Activated CD8-positive, alpha-beta T cell treated with anti-CD3 and anti-CD28 coated beads, Interleukin-2, amount 10 ng/mL, durations not matched to agents 7 days and 5 days (primary cell): ENCODE measurements at regions not wholly inside any gene's neighbourhood (a gene's known extent, or its start where the extent isn't known, plus 50 kb on each side); places are given as distances from the start of the nearest gene placed in this dataset.

Source experiments
- ATAC-seq: fragments of 150-1000 bp; cut with Tn5 transposase; one replicate; pipeline ENCODE4 v1.10.0; 2021; ENCODE audit warnings: moderate library complexity
- CTCF ChIA-PET: fragments of 350-600 bp; sonication (Branson Sonifier 250); formaldehyde crosslinking; loops from one replicate; lab custom pipeline; 2021; ENCODE audit warnings: antibody characterized with exemption; lab: Charles Lee
- POLR2A ChIA-PET: fragments of 350-600 bp; sonication (Branson Sonifier 250); formaldehyde crosslinking; loops from one replicate; lab custom pipeline; 2021; ENCODE audit warnings: antibody characterized with exemption; lab: Charles Lee
- DNase-seq: peaks from one replicate; pipeline ENCODE4 v3.0.0-alpha.2; 2020
- H3K27ac Mint-ChIP-seq: one replicate; pipeline ENCODE4 v1.8.0; 2021; ENCODE audit warnings: mild to moderate bottlenecking, mixed read lengths
- H3K27me3 Mint-ChIP-seq: one replicate; pipeline ENCODE4 v1.8.0; 2021; ENCODE audit warnings: low read depth, mixed read lengths
- H3K36me3 Mint-ChIP-seq: one replicate; pipeline ENCODE4 v1.8.0; 2021; ENCODE audit warnings: low read depth, mixed read lengths
- H3K4me1 Mint-ChIP-seq: one replicate; pipeline ENCODE4 v1.8.0; 2021; ENCODE audit warnings: low read depth, mixed read lengths
- H3K4me3 Mint-ChIP-seq: one replicate; pipeline ENCODE4 v1.8.0; 2021; ENCODE audit warnings: mild to moderate bottlenecking, mixed read lengths
- H3K9me3 Mint-ChIP-seq: one replicate; pipeline ENCODE4 v1.8.0; 2022; ENCODE audit warnings: mixed read lengths; ENCODE audit not compliant: insufficient read depth

DNA sequence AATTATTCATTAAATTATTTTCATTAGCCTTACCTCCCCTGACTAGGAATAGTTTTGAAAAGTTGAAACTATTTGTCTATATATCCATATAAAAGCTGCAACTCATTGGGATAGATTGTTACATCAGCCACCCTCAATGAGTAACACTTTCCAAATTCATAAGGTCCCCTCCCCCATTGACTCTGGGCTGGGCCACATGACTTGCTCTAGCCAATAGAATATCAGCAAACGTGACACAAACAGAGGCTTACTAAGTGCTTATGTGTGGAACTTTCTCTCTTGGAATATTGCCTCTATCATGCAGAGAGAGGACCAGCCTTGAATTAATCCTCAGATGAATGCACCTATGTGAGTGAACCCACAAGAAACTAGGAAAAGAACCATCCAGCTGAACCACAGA lies 213.7 kb downstream of the CCDC59 start:
- Mint-ChIP-seq H3K27me3 (no peaks in the 10 kb centered on the region), H3K27ac (no peak overlapping the region), H3K9me3 (no peaks in the 10 kb centered on the region), H3K4me3 (no peak overlapping the region), H3K36me3 (no peaks in the 10 kb centered on the region), H3K4me1 (no peaks in the 10 kb centered on the region)
- no peak for DNase-seq
- ATAC-seq, result no peak
- CTCF ChIA-PET, result no interaction called here
- POLR2A ChIA-PET, result no interaction called here

DNA sequence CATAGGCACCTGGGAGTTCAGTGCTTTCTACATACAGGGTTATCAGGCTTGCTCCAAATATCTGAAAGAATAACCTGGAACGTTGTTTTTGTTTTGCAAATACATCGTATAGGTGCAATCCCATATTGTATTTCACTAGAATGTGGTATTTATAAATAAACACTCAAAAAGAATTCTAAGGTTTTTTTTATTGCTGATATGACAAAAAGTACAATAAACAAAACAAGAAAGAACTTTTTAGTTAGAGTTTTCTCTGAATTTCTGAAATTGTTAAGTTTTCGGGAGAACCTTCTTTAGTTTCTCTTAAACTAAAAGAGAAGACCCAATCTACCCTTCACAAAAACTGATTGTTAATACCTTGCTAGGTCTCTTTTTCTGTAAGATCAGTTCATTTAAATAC lies 225.8 kb downstream of the CCDC59 start:
- no peak overlapping the region for H3K27ac Mint-ChIP-seq
- no peaks in the 10 kb centered on the region for H3K4me1 Mint-ChIP-seq
- ChIA-PET CTCF (no interaction called here), POLR2A (no interaction called here)
- H3K4me3 Mint-ChIP-seq, result no peak overlapping the region
- no peaks in the 10 kb centered on the region for H3K9me3 Mint-ChIP-seq
- ATAC-seq, result no peak
- no peaks in the 10 kb centered on the region for H3K27me3 Mint-ChIP-seq
- no peak for DNase-seq
- H3K36me3 Mint-ChIP-seq, result no peaks in the 10 kb centered on the region

GRCh38 chr12:82130762-82131161 lies 227.4 kb downstream of the CCDC59 start:
- Mint-ChIP-seq H3K27me3 (no peaks in the 10 kb centered on the region), H3K4me3 (no peak overlapping the region), H3K9me3 (no peaks in the 10 kb centered on the region), H3K27ac (no peak overlapping the region), H3K4me1 (no peaks in the 10 kb centered on the region), H3K36me3 (no peaks in the 10 kb centered on the region)
- POLR2A ChIA-PET, result no interaction called here
- DNase-seq (no peak), ATAC-seq (no peak)
- CTCF ChIA-PET, result no interaction called here

DNA sequence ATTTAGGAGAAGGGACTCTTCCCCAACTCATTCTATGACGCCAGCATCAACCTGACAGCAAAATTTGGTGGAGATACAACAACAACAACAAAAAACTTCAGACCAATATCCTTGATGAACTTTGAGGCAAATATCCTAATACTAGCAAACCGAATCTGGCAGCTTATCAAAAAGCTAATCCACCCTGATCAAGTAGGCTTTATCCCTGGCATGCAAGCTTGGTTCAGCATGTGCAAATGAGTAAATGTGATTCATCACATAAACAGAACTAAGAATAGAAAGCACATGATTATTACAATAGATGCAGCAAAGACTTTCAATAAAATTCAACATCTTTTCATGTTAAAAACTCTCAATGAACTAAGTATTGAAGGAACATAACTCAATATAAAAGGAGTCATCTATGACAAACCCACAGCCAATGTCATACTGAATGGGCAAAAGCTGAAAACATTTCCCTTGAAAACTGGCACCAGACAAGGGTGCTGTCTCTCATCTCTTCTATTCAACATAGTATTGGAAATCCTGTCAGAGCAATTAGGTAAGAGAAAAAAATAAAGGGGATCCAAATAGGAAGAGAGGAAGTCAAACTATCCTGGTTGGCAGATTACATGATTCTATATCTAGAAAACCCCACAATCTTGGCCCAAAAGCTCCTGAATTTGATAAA lies 233.3 kb downstream of the CCDC59 start:
- no peak overlapping the region for H3K4me3 Mint-ChIP-seq
- no peaks in the 10 kb centered on the region for H3K27me3 Mint-ChIP-seq
- no peaks in the 10 kb centered on the region for H3K9me3 Mint-ChIP-seq
- no peak overlapping the region for H3K27ac Mint-ChIP-seq
- POLR2A ChIA-PET, result no interaction called here
- no peak for ATAC-seq
- no peak for DNase-seq
- CTCF ChIA-PET, result no interaction called here
- no peaks in the 10 kb centered on the region for H3K4me1 Mint-ChIP-seq
- H3K36me3 Mint-ChIP-seq, result no peaks in the 10 kb centered on the region

GRCh38 chr12:82121545-82121944 lies 236.6 kb downstream of the CCDC59 start:
- Mint-ChIP-seq H3K4me3 (no peak overlapping the region), H3K9me3 (no peaks in the 10 kb centered on the region), H3K27me3 (no peaks in the 10 kb centered on the region), H3K27ac (no peak overlapping the region), H3K36me3 (no peaks in the 10 kb centered on the region), H3K4me1 (no peaks in the 10 kb centered on the region)
- no peak for ATAC-seq
- CTCF ChIA-PET, result no interaction called here
- DNase-seq, result no peak
- POLR2A ChIA-PET, result interaction anchor here (0.7 kb wide), 1 partner anchor 19 kb away, joined by 3 read pairs; no protein-coding TSS in a partner anchor

- Mint-ChIP-seq H3K4me3 (no peak overlapping the region), H3K36me3 (no peaks in the 10 kb centered on the region), H3K27me3 (no peaks in the 10 kb centered on the region), H3K4me1 (no peaks in the 10 kb centered on the region), H3K9me3 (no peaks in the 10 kb centered on the region), H3K27ac (no peak overlapping the region)
- ATAC-seq (no peak), DNase-seq (no peak)
- POLR2A ChIA-PET, result no interaction called here
- CTCF ChIA-PET, result no interaction called here
Observed at GRCh38 chr12:82120901-82121300, 237.3 kb downstream of the CCDC59 start.

- ATAC-seq (no peak), DNase-seq (no peak)
- Mint-ChIP-seq H3K27ac (no peak overlapping the region), H3K9me3 (no peaks in the 10 kb centered on the region), H3K4me3 (no peak overlapping the region), H3K36me3 (no peaks in the 10 kb centered on the region), H3K4me1 (no peaks in the 10 kb centered on the region), H3K27me3 (no peaks in the 10 kb centered on the region)
- ChIA-PET CTCF (no interaction called here), POLR2A (no interaction called here)
Observed at GRCh38 chr12:82109243-82109642, 248.9 kb downstream of the CCDC59 start.

DNA sequence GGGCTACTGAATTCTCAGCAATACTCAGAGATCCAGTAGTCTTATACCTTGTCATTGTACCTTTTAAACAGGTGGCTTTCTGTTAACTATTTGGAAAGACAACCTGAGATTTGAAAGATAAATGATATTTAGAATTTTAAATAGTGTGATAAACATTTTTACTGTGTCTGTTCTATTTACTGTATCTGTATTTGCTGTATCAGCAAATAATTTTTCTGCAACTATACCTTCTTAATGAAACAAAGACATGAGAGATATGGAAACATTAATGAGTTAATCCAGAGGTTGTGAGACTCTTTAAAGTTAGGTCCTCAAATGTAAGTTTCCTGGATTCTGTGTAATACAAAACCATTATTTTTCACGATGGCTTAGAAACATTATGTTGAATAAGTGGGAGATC lies 249.6 kb downstream of the CCDC59 start:
- no peak for DNase-seq
- ATAC-seq, result no peak
- no peaks in the 10 kb centered on the region for H3K36me3 Mint-ChIP-seq
- POLR2A ChIA-PET, result no interaction called here
- CTCF ChIA-PET, result no interaction called here
- no peak overlapping the region for H3K27ac Mint-ChIP-seq
- no peak overlapping the region for H3K4me3 Mint-ChIP-seq
- H3K9me3 Mint-ChIP-seq, result no peaks in the 10 kb centered on the region
- H3K27me3 Mint-ChIP-seq, result no peaks in the 10 kb centered on the region
- H3K4me1 Mint-ChIP-seq, result no peaks in the 10 kb centered on the region

- Mint-ChIP-seq H3K4me1 (no peaks in the 10 kb centered on the region), H3K4me3 (no peak overlapping the region), H3K27me3 (no peaks in the 10 kb centered on the region), H3K9me3 (peaks cover 4% of the 10 kb centered on the region), H3K36me3 (no peaks in the 10 kb centered on the region), H3K27ac (no peak overlapping the region)
- CTCF ChIA-PET, result no interaction called here
- ATAC-seq (no peak), DNase-seq (no peak)
- POLR2A ChIA-PET, result no interaction called here
Observed at GRCh38 chr12:82099216-82099615, 259.0 kb downstream of the CCDC59 start.

- ChIA-PET CTCF (no interaction called here), POLR2A (no interaction called here)
- H3K4me1 Mint-ChIP-seq, result no peaks in the 10 kb centered on the region
- H3K36me3 Mint-ChIP-seq, result no peaks in the 10 kb centered on the region
- DNase-seq (no peak), ATAC-seq (no peak)
- H3K4me3 Mint-ChIP-seq, result no peak overlapping the region
- no peak overlapping the region for H3K27ac Mint-ChIP-seq
- H3K27me3 Mint-ChIP-seq, result no peaks in the 10 kb centered on the region
- H3K9me3 Mint-ChIP-seq, result peaks cover 4% of the 10 kb centered on the region
Observed at GRCh38 chr12:82097877-82098276, 260.3 kb downstream of the CCDC59 start.

- peaks cover 4% of the 10 kb centered on the region for H3K9me3 Mint-ChIP-seq
- H3K27ac Mint-ChIP-seq, result no peak overlapping the region
- H3K4me1 Mint-ChIP-seq, result no peaks in the 10 kb centered on the region
- CTCF ChIA-PET, result no interaction called here
- DNase-seq (no peak), ATAC-seq (no peak)
- H3K4me3 Mint-ChIP-seq, result no peak overlapping the region
- H3K36me3 Mint-ChIP-seq, result no peaks in the 10 kb centered on the region
- no peaks in the 10 kb centered on the region for H3K27me3 Mint-ChIP-seq
- POLR2A ChIA-PET, result no interaction called here
Observed at GRCh38 chr12:82097438-82097837, 260.7 kb downstream of the CCDC59 start.

- H3K4me3 Mint-ChIP-seq, result no peak overlapping the region
- CTCF ChIA-PET, result no interaction called here
- no peak overlapping the region for H3K27ac Mint-ChIP-seq
- H3K4me1 Mint-ChIP-seq, result no peaks in the 10 kb centered on the region
- DNase-seq, result no peak
- no peaks in the 10 kb centered on the region for H3K27me3 Mint-ChIP-seq
- POLR2A ChIA-PET, result no interaction called here
- no peaks in the 10 kb centered on the region for H3K9me3 Mint-ChIP-seq
- ATAC-seq, result no peak
- no peaks in the 10 kb centered on the region for H3K36me3 Mint-ChIP-seq
Observed at GRCh38 chr12:82090165-82090564, 268.0 kb downstream of the CCDC59 start.
